GM12891 (cell line): ENCODE measurements at regions not wholly inside any gene's neighbourhood (a gene's known extent, or its start where the extent isn't known, plus 50 kb on each side); places are given as distances from the start of the nearest gene placed in this dataset.
"Not testable (repeated sequence)": the region's sequence is repeated elsewhere in the genome, so short reads cannot be mapped to it uniquely, and the experiment has no call there.

ENCODE experiments used
- DNase-seq: peaks from one replicate; pipeline ENCODE4 v3.0.0; 2011; ENCODE audit warnings: low spot score; ENCODE audit not compliant: insufficient read length
- FAIRE-seq: peaks from 2 replicates; lab custom pipeline; 2011; peaks lifted over from hg19 to GRCh38; lab: Jason Lieb, UNC
- PAX5 ChIP-seq: IDR thresholded peaks from 2 replicates; pipeline ENCODE4 v1.6.1; 2011; ENCODE audit warnings: low read length, moderate library complexity, mild to moderate bottlenecking; ENCODE audit not compliant: insufficient read depth, severe bottlenecking
- POLR2A ChIP-seq: IDR thresholded peaks from 2 replicates; pipeline ENCODE4 v1.6.1; 2011; ENCODE audit warnings: low read depth, low read length, control low read depth
- POLR2AphosphoS5 ChIP-seq: IDR thresholded peaks from 2 replicates; pipeline ENCODE4 v1.6.1; 2011; ENCODE audit warnings: low read depth, low read length, control low read depth
- POU2F2 ChIP-seq: IDR thresholded peaks from 2 replicates; pipeline ENCODE4 v1.6.1; 2011; ENCODE audit warnings: low read depth, mild to moderate bottlenecking, control low read depth, low read length, moderate library complexity
- SPI1 ChIP-seq: IDR thresholded peaks from 2 replicates; pipeline ENCODE4 v1.6.1; 2011; ENCODE audit warnings: low read depth, low read length, control low read depth
- TAF1 ChIP-seq: IDR thresholded peaks from 2 replicates; pipeline ENCODE4 v1.6.1; 2011; ENCODE audit warnings: low read depth, low read length, control low read depth

DNA sequence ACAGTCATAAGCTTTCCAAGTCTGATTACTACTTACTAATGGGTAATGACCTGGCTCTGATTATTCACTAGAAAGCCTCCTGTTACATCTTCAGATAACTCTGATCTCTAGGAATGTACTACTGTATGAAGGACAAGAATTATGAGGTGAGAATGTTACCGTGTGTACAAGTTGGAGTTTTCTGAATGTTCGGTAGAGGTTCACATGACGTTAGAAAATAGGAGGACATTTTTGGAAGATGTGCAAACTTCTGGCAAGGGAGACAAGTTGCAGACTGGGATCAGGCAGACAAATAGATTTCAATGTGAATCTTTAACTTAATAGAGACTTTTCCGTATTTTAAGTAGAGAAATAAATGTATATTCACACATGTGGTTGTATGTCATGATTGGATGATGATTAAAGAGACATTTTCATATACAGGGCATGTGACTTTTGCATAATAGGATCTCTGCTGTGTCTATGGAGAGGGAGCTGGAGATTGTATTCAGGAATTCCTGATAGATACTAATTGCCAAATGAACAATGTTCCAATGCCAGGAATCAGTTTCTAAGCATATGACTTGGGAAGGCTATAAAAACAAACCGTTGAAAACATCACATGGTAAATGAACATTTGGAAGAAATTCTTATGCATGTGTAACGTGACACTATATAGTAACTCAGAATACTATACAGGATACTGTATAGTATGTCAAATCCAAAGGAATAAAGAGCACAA lies 1695.8 kb upstream of the PIK3C3 start:
- DNase-seq (no peak), FAIRE-seq (no peak)

DNA sequence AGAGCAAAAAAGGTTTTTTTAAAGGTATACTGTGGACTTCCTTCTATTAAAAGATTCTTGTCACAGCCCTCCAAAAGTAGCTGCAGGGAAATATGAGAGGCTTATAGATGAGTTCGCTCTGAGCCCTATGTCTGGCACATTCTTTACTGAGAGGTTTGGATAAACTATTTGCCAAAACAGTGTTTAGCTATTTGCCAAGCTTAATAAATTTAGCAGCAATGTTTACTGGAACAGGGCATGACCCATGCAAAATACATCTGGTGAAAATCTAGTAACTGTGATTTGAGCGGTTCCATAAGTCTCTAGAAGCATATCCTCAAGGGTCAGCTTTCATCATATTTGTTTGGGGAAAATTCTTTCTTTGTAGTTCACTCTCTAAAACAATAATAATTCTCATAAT lies 1696.7 kb upstream of the PIK3C3 start:
- TF ChIP-seq POLR2A (no peak), POU2F2 (no peak), PAX5 (no peak), TAF1 (no peak), POLR2AphosphoS5 (no peak), SPI1 (no peak)
- no peak for FAIRE-seq

More for the DNA sequence above, 1695.8 kb upstream of the PIK3C3 start:
- no peak for TF ChIP-seq POLR2AphosphoS5
- TF ChIP-seq POU2F2, result no peak
- TF ChIP-seq TAF1, result no peak
- TF ChIP-seq POLR2A, result no peak
- no peak for TF ChIP-seq SPI1
- TF ChIP-seq PAX5, result no peak

DNA sequence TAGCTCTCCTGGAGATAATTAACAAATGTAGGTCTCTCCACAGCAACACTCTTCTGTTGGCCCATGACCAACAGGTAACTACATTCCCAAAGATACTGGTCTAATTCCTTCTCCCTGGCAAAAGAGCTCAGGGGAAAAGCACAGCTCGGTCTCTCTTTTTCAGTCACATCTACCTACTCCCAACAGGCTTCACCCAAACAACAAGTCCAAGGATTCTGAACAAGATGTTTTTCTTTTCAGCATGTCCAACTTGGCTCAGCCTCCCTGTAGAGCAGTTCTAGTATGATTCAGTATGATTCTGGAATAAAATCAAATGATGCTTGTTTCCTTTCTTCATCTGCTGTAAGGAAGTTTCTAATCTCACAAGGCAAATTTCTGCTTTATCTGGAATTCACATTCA lies 1704.8 kb upstream of the PIK3C3 start:
- DNase-seq (no peak), FAIRE-seq (no peak)
- no peak for TF ChIP-seq SPI1
- no peak for TF ChIP-seq POU2F2

More for the DNA sequence above, 1696.7 kb upstream of the PIK3C3 start:
- no peak for DNase-seq

DNA sequence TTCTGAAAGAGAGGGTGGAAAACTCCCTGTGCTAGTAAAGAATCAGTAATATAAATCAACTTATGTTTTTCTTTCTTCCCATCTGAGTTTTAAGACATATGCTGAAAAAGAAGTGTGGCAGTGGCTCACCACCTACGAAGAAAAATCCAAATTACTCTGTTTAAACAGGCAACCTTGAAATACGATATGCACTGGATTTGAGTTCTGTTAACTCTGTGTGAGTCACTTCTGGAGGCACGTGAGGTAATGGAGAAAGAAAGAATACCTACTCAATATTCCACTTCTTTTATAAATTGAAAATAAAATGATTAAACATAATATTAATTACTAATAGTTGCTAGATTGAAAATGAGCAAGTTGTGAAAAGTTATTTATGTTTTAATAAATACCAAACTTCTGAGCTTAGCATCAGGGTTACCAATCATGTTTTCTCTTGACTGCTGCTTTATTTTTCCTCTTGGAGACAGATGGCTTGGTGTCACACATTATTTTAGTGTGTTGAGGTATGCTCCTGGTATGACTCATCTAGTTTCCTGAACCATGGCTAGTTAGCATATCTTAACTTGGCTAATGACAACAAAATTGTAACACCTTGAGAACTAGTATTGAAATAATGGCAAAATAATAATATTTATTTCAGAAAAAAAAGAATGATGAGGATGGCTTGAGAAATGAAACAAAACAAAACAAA lies 1705.5 kb upstream of the PIK3C3 start:
- FAIRE-seq (no peak), DNase-seq (no peak)
- TF ChIP-seq PAX5 (no peak), POLR2A (no peak), TAF1 (no peak), POU2F2 (no peak), SPI1 (no peak), POLR2AphosphoS5 (no peak)

DNA sequence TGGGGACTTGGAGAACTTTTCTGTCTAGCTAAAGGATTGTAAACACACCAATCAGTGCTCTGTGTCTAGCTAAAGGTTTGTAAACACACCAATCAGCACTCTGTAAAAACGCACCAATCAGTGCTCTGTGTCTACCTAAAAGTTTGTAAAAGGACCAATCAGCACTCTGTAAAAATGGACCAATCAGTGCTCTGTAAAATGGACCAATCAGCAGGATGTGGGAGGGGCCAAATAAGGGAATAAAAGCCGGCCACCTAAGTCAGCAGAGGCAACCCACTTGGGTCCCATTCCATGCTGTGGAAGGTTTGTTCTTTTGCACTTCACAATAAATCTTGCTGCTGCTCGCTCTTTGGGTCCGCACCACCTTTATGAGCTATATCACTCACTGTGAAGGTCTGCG lies 1709.4 kb upstream of the PIK3C3 start:
- DNase-seq, FAIRE-seq: not testable (repeated sequence)

DNA sequence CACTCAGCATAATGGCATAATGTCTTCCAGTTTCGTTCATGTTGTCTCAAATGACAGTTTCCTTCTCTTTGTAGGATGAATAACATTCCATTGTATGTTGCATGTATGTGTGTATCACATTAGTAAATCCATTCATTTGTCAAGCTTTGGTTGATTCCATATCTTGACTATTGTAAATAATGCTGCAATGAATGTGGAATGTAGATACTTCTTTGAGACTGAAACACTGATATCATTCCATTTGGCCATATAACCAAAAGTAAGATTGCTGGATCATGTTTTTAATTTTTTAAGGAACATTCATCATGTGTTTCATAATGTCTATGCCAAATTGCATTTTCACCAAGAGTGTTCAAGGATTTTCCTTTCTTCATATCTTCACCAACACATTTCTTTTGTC lies 1711.4 kb upstream of the PIK3C3 start:
- DNase-seq, result no peak
- TF ChIP-seq SPI1, result no peak
- no peak for TF ChIP-seq TAF1
- no peak for TF ChIP-seq POLR2A
- TF ChIP-seq PAX5, result no peak
- FAIRE-seq, result no peak

DNA sequence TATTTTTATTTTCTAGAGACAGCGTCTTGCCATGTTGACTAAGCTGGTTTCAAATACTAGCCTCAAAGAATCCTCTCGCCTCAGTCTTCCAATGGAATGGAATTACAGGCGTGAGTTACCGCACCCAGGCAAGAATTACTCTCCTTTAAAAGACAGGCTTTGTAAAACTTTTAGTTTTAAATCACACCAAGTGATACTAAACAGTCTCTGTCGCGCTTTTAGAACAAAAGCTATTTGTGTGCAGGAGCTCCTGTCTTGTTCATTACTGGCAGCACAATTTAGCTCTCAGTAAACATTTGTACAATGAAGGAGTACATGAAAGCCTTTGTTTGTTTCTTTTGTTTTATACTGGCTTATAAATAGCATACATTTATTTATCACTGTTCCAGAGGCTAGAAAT lies 1719.2 kb upstream of the PIK3C3 start:
- FAIRE-seq, result no peak
- DNase-seq, result no peak
- TF ChIP-seq PAX5, result no peak
- TF ChIP-seq POLR2AphosphoS5, result no peak
- TF ChIP-seq POLR2A, result no peak
- no peak for TF ChIP-seq TAF1
- no peak for TF ChIP-seq POU2F2
- no peak for TF ChIP-seq SPI1

DNA sequence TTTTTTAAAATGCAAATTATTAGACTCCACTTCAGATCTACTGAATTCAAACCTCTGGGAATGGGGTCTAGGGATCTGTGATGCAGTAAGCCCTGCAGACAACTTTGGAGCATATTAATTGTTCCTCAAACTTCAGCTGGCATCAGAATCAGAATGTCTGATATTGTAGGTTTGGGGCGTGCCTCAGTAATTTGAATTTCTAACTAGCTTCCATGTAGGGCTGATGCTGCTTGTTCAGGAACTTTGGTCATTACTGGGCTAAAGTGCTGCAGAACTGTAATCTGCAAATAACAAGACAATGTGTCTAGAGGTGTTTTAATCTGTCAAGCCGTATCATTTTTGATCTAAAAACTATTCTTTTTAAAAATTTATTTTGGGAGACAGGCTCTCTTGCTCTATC lies 1719.7 kb upstream of the PIK3C3 start:
- TF ChIP-seq TAF1, result no peak
- TF ChIP-seq POLR2AphosphoS5, result no peak
- TF ChIP-seq POU2F2, result no peak
- TF ChIP-seq SPI1, result no peak
- TF ChIP-seq POLR2A, result no peak
- TF ChIP-seq PAX5, result no peak
- no peak for FAIRE-seq

DNA sequence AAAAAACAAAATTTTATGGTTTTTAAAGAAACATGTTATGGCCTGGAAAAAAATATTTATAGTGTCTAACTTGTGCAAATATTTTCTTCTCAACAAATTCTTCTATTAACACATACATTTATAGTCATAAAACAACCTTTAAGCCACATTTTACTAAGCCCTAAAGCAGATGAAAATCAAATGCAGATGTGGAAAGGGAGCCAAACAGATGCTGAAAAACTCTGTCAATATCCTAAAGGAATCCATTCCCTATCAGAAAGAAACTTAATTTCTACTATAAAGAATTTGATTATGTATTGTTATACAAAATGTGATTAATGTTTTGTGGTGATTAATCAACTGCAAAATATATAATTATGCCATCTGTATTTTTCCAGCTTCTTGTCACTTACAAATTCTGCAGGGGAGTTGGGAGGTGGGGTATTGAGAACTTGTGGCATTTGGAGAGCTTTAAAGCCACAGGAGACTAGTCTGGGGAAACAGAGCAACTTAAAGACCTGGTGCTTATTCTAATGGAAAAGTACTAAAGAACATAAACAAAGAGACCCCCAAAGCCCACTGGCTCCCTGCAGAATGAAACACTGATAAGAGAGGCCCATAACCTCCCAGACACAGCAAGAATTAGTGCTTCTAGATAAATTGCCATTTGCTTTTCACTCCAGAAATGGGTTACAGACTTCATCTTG lies 1721.0 kb upstream of the PIK3C3 start:
- FAIRE-seq (no peak), DNase-seq (no peak)
- TF ChIP-seq POU2F2 (no peak), TAF1 (no peak), POLR2A (no peak)

More for the DNA sequence above, 1719.7 kb upstream of the PIK3C3 start:
- DNase-seq, result no peak

DNA sequence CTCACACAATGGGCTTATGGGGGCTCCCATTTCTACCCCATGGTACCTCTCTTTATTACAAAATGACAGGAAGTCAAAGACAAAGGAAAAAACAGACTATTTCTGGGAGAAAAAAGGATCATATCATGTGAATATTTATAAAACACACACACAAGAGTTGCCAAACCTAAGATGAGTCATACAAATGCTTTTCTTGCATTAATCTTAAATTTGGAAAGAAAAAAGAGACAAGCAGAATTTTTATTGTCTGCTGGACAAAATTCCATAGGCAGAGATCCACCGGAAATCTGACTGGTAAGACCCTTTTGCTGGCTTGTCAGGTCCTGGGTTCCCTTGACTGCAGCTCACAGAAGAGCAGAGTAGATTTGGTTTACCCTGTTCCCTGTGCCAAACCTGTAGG lies 1732.3 kb upstream of the PIK3C3 start:
- no peak for DNase-seq
- no peak for FAIRE-seq
- no peak for TF ChIP-seq PAX5
- TF ChIP-seq POLR2AphosphoS5, result no peak
- no peak for TF ChIP-seq SPI1
- no peak for TF ChIP-seq POU2F2
- no peak for TF ChIP-seq POLR2A
- TF ChIP-seq TAF1, result no peak
